ENCODE measurements at regions not wholly inside any gene's neighbourhood (a gene's known extent, or its start where the extent isn't known, plus 50 kb on each side); places are given as distances from the start of the nearest gene placed in this dataset.

GRCh38 chr2:188079196-188079595 lies 212.5 kb upstream of the GULP1 start:
- H3K27ac ChIP-seq: no peak overlapping the region
- TF ChIP-seq ZFX (IDR thresholded peaks at IDR 0.05) (no peak), CTCF (conservative IDR thresholded peaks at IDR 0.05) (no peak)

GRCh38 chr2:188085421-188085820 lies 206.3 kb upstream of the GULP1 start:
- TF ChIP-seq ZFX (IDR thresholded peaks at IDR 0.05): no peak
- H3K27ac ChIP-seq: no peak overlapping the region

GRCh38 chr2:188089901-188090300 lies 201.8 kb upstream of the GULP1 start:
- H3K27ac ChIP-seq: no peak overlapping the region
- no peak for TF ChIP-seq CTCF (conservative IDR thresholded peaks at IDR 0.05)
- no peak for TF ChIP-seq ZFX (IDR thresholded peaks at IDR 0.05)

GRCh38 chr2:188091220-188091619 lies 200.5 kb upstream of the GULP1 start:
- TF ChIP-seq CTCF (conservative IDR thresholded peaks at IDR 0.05) (no peak), ZFX (IDR thresholded peaks at IDR 0.05) (no peak)
- no peak overlapping the region for H3K27ac ChIP-seq

- TF ChIP-seq ZFX (IDR thresholded peaks at IDR 0.05) (no peak), CTCF (conservative IDR thresholded peaks at IDR 0.05) (no peak)
- no peak overlapping the region for H3K27ac ChIP-seq
Observed at GRCh38 chr2:188092734-188093133, 198.9 kb upstream of the GULP1 start.

- H3K27ac ChIP-seq: no peak overlapping the region
- TF ChIP-seq CTCF (conservative IDR thresholded peaks at IDR 0.05): no peak
- TF ChIP-seq ZFX (IDR thresholded peaks at IDR 0.05): no peak
Observed at GRCh38 chr2:188096910-188097309, 194.8 kb upstream of the GULP1 start.

GRCh38 chr2:188102881-188103280 lies 188.8 kb upstream of the GULP1 start:
- TF ChIP-seq ZFX (IDR thresholded peaks at IDR 0.05): no peak
- TF ChIP-seq CTCF (conservative IDR thresholded peaks at IDR 0.05): no peak
- H3K27ac ChIP-seq: no peak overlapping the region

GRCh38 chr2:188114014-188114413 lies 177.7 kb upstream of the GULP1 start:
- H3K27ac ChIP-seq: no peak overlapping the region
- no peak for TF ChIP-seq CTCF (conservative IDR thresholded peaks at IDR 0.05)
- no peak for TF ChIP-seq ZFX (IDR thresholded peaks at IDR 0.05)
